SU-DHL-6 (cell line): ENCODE measurements at regions not wholly inside any gene's neighbourhood (a gene's known extent, or its start where the extent isn't known, plus 50 kb on each side); places are given as distances from the start of the nearest gene placed in this dataset.

ENCODE experiments used
- H2AFZ ChIP-seq: fragments of 200-600 bp; sonication (generic); 2 replicates; pipeline ENCODE4 v1.6.1; 2014; ENCODE audit warnings: low read depth, mild to moderate bottlenecking, moderate library complexity, mixed read lengths, antibody characterized with exemption, low read length; ENCODE audit not compliant: severe bottlenecking
- H3F3A ChIP-seq: fragments of 200-600 bp; shearing (Covaris generic); 2 replicates; pipeline ENCODE4 v1.6.0; 2016; ENCODE audit warnings: antibody characterized with exemption, mild to moderate bottlenecking; ENCODE audit not compliant: insufficient read depth
- H3K27ac ChIP-seq: fragments of 200-600 bp; sonication (generic); 2 replicates; pipeline ENCODE4 v1.5.1; 2016; ENCODE audit warnings: low read depth, mild to moderate bottlenecking, low read length, moderate library complexity, mixed read lengths
- H3K27me3 ChIP-seq: fragments of 200-600 bp; sonication (generic), shearing (Covaris generic); 2 replicates; pipeline ENCODE4 v1.6.0; 2014; ENCODE audit warnings: mild to moderate bottlenecking, low read length
- H3K36me3 ChIP-seq: fragments of 200-600 bp; sonication (generic); 2 replicates; pipeline ENCODE4 v1.6.1; 2014; ENCODE audit warnings: mild to moderate bottlenecking, low read length, mixed read lengths
- H3K4me2 ChIP-seq: fragments of 300-600, 200-600 bp; shearing (Covaris generic), sonication (generic); 2 replicates; pipeline ENCODE4 v1.6.0; 2014; ENCODE audit warnings: low read length, low read depth, mild to moderate bottlenecking; ENCODE audit not compliant: poor library complexity, severe bottlenecking
- H3K4me3 ChIP-seq: fragments of 200-600 bp; sonication (generic); 2 replicates; pipeline ENCODE4 v1.5.1; 2014; ENCODE audit warnings: antibody characterized with exemption, low read length, mild to moderate bottlenecking, mixed read lengths; ENCODE audit not compliant: insufficient read depth, poor library complexity, severe bottlenecking
- H3K79me2 ChIP-seq: fragments of 200-600 bp; sonication (generic); 2 replicates; pipeline ENCODE4 v1.6.1; 2014; ENCODE audit warnings: mild to moderate bottlenecking, low read length, moderate library complexity; ENCODE audit not compliant: insufficient read depth
- H3K9ac ChIP-seq: fragments of 200-600 bp; sonication (generic); 2 replicates; pipeline ENCODE4 v1.7.0; 2014; ENCODE audit warnings: mild to moderate bottlenecking, low read length
- H3K9me2 ChIP-seq: fragments of 200-600 bp; sonication (generic); replicated peaks from 2 replicates; pipeline ENCODE4 v1.6.1; 2014; ENCODE audit warnings: low read length; ENCODE audit not compliant: insufficient read depth
- H3K9me3 ChIP-seq: fragments of 200-600 bp; sonication (generic); 2 replicates; pipeline ENCODE4 v1.6.1; 2014; ENCODE audit warnings: low read length, mixed read lengths; ENCODE audit not compliant: insufficient read depth
- H4K20me1 ChIP-seq: fragments of 200-600 bp; sonication (generic); 2 replicates; pipeline ENCODE4 v1.6.1; 2014; ENCODE audit warnings: low read depth, mild to moderate bottlenecking, antibody characterized with exemption, low read length, moderate library complexity, mixed read lengths
- CTCF ChIP-seq: fragments of 200-600 bp; sonication (generic); IDR thresholded peaks from one replicate; pipeline ENCODE4 v1.5.1; 2017; ENCODE audit warnings: antibody characterized with exemption, mild to moderate bottlenecking, low read length, moderate library complexity; ENCODE audit not compliant: insufficient read depth, poor library complexity, severe bottlenecking
- EZH2phosphoT487 ChIP-seq: fragments of 200-600 bp; sonication (generic), shearing (Covaris generic); conservative IDR thresholded peaks from 2 replicates; pipeline ENCODE4 v1.6.1; 2018; ENCODE audit warnings: mild to moderate bottlenecking, antibody characterized with exemption, low read length, moderate library complexity, mixed read lengths

- Histone ChIP-seq H3K27me3 (no peaks in the 10 kb centered on the region), H3K4me2 (no peak overlapping the region), H3K4me3 (no peak overlapping the region), H3F3A (no peaks in the 10 kb centered on the region), H3K9me2 (no peaks in the 10 kb centered on the region), H3K36me3 (no peaks in the 10 kb centered on the region), H3K27ac (no peak overlapping the region), H2AFZ (no peak overlapping the region), H3K79me2 (no peaks in the 10 kb centered on the region), H3K9me3 (no peaks in the 10 kb centered on the region), H4K20me1 (no peaks in the 10 kb centered on the region), H3K9ac (no peak overlapping the region)
- TF ChIP-seq EZH2phosphoT487 (no peak), CTCF (no peak)
Measured at GRCh38 chr3:117264204-117264994, 554.8 kb downstream of the TUSC7 start.

- no peaks in the 10 kb centered on the region for H3K9me2 ChIP-seq
- no peaks in the 10 kb centered on the region for H4K20me1 ChIP-seq
- H3K27ac ChIP-seq = no peak overlapping the region
- no peaks in the 10 kb centered on the region for H3F3A ChIP-seq
- no peak overlapping the region for H3K4me2 ChIP-seq
- H3K27me3 ChIP-seq = no peaks in the 10 kb centered on the region
- H3K9ac ChIP-seq = no peak overlapping the region
- H3K4me3 ChIP-seq = no peak overlapping the region
- H3K36me3 ChIP-seq = no peaks in the 10 kb centered on the region
- no peaks in the 10 kb centered on the region for H3K9me3 ChIP-seq
- H3K79me2 ChIP-seq = no peaks in the 10 kb centered on the region
- no peak overlapping the region for H2AFZ ChIP-seq
- TF ChIP-seq CTCF (no peak), EZH2phosphoT487 (no peak)
Measured at GRCh38 chr3:117266806-117267205, 557.2 kb downstream of the TUSC7 start.

- TF ChIP-seq EZH2phosphoT487 = no peak
- TF ChIP-seq CTCF = no peak
- H4K20me1 ChIP-seq = no peaks in the 10 kb centered on the region
- no peaks in the 10 kb centered on the region for H3K79me2 ChIP-seq
- H3K9ac ChIP-seq = no peak overlapping the region
- H3K27ac ChIP-seq = no peak overlapping the region
- no peak overlapping the region for H2AFZ ChIP-seq
- no peak overlapping the region for H3K4me2 ChIP-seq
- no peaks in the 10 kb centered on the region for H3K9me3 ChIP-seq
- H3K4me3 ChIP-seq = no peak overlapping the region
- H3F3A ChIP-seq = no peaks in the 10 kb centered on the region
- H3K27me3 ChIP-seq = no peaks in the 10 kb centered on the region
- no peaks in the 10 kb centered on the region for H3K36me3 ChIP-seq
- no peaks in the 10 kb centered on the region for H3K9me2 ChIP-seq
Measured at GRCh38 chr3:117268318-117268717, 558.7 kb downstream of the TUSC7 start.
